PC-3 (cell line): ENCODE measurements at regions not wholly inside any gene's neighbourhood (a gene's known extent, or its start where the extent isn't known, plus 50 kb on each side); places are given as distances from the start of the nearest gene placed in this dataset.

Source experiments
- CTCF ChIP-seq: fragments of 300-600 bp; sonication (generic); conservative IDR thresholded peaks from 2 replicates; pipeline ENCODE4 v1.5.1; 2017; ENCODE audit warnings: antibody characterized with exemption, low read depth, mild to moderate bottlenecking, low read length
- EZH2 ChIP-seq: fragments of 300-600 bp; sonication (generic); IDR thresholded peaks from one replicate; pipeline ENCODE4 v1.6.1; 2017; ENCODE audit warnings: antibody characterized with exemption, mild to moderate bottlenecking, low read length; ENCODE audit not compliant: unreplicated experiment
- EZH2phosphoT487 ChIP-seq: fragments of 300-600 bp; sonication (generic); IDR thresholded peaks from 2 replicates; pipeline ENCODE4 v1.6.1; 2018; ENCODE audit warnings: mild to moderate bottlenecking, antibody characterized with exemption, low read length, borderline replicate concordance

- no peak for TF ChIP-seq EZH2
- no peak for TF ChIP-seq CTCF
- TF ChIP-seq EZH2phosphoT487: no peak
Measured at GRCh38 chr3:59186725-59187124, 136.9 kb upstream of the CFAP20DC start.
